ENCODE measurements at regions not wholly inside any gene's neighbourhood (a gene's known extent, or its start where the extent isn't known, plus 50 kb on each side); places are given as distances from the start of the nearest gene placed in this dataset.

DNA sequence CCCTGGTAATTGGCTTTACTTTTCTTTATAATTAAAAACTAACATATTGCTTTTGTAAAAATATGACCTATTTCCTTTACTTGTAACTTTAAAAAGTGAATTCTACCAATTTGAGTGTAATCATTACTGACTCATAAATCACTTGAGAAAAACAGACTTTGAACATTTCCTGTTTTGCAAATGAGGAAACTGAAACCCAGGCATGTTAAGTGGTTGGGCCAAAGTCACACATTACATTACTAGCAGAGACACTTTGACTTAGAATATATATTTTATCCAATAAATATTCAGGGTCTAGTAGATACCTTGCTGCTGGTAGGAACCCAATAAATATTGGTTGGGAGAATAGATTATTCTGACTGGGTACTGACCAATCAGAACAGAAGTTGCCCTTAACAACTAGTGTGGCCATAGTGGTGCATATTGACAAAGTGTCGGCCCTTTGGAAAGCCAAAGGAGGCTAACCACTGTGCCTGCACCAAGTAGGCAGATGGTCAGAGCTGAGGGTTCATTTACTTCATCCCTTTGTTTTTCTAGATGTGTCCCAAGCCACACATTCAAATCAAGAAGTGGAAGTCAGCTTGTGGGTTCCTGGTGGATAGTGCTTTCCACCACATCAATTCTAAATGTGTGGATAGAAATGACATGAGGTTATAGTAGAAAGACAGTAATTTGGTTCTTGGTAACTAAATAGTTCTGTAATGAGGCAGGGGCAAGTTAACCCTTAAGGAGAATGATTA lies 365.1 kb upstream of the RIOK2 start:
- no peaks in the 10 kb centered on the region for H3K9me3 ChIP-seq (ENCODE audit: control insufficient read depth in 1 of 2, insufficient read depth in 1 of 2, low read length in 2 of 2)
- H3K36me3 ChIP-seq (ENCODE audit: insufficient read depth, low read length), result no peaks in the 10 kb centered on the region
- H3K4me1 Mint-ChIP-seq (ENCODE audit: low read depth), result no peaks in the 10 kb centered on the region
- peaks cover 2% of the 10 kb centered on the region for H3K9me3 Mint-ChIP-seq
- no peaks in the 10 kb centered on the region for H3K27me3 Mint-ChIP-seq
- H3K4me3 ChIP-seq (ENCODE audit: low read length), result no peak overlapping the region
- no peak overlapping the region for H3K27ac ChIP-seq (ENCODE audit: low read depth in 1 of 2, low read length in 2 of 2)
- ATAC-seq (ENCODE audit: poor library complexity) (no peak), DNase-seq (peak in 3 of 14 experiments; percentile 9 to 25 (median 21))
- ChIA-PET CTCF (no interaction called here), POLR2A (no interaction called here)
- no peaks in the 10 kb centered on the region for H3K4me1 ChIP-seq (ENCODE audit: insufficient read depth, low read length)
- no peak overlapping the region for H3K27ac Mint-ChIP-seq
- no peaks in the 10 kb centered on the region for H3K27me3 ChIP-seq (ENCODE audit: control insufficient read depth in 1 of 2, insufficient read depth in 2 of 2, low read length in 2 of 2)
- no peak overlapping the region for H3K4me3 Mint-ChIP-seq
- TF ChIP-seq, protein P1, sequence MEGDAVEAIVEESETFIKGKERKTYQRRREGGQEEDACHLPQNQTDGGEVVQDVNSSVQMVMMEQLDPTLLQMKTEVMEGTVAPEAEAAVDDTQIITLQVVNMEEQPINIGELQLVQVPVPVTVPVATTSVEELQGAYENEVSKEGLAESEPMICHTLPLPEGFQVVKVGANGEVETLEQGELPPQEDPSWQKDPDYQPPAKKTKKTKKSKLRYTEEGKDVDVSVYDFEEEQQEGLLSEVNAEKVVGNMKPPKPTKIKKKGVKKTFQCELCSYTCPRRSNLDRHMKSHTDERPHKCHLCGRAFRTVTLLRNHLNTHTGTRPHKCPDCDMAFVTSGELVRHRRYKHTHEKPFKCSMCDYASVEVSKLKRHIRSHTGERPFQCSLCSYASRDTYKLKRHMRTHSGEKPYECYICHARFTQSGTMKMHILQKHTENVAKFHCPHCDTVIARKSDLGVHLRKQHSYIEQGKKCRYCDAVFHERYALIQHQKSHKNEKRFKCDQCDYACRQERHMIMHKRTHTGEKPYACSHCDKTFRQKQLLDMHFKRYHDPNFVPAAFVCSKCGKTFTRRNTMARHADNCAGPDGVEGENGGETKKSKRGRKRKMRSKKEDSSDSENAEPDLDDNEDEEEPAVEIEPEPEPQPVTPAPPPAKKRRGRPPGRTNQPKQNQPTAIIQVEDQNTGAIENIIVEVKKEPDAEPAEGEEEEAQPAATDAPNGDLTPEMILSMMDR (IDR thresholded peaks at IDR 0.05), result no peak
- intact Hi-C loops (cut with DNase I, micrococcal nuclease), result no loop called here
- no peaks in the 10 kb centered on the region for H3K36me3 Mint-ChIP-seq (ENCODE audit: low read depth)

DNA sequence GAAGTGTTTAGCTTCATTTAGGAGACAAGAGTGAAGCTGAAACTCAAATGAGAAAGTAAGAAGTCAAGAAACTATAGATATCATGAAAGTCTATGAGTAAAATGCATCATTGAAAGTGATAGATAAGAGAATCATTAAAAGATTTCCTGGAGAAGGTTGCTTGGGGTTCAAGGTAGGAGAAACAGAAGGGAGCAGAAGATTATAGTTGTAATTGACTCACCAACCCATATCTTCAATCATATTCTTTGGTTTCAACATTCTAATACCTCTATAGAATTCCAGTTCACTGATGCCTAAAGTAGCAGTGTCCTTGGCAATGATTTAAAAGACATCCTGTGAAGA lies 365.7 kb upstream of the RIOK2 start:
- H3K4me3 ChIP-seq (ENCODE audit: low read length), result no peak overlapping the region
- H3K4me1 Mint-ChIP-seq (ENCODE audit: low read depth), result no peaks in the 10 kb centered on the region
- CTCF ChIA-PET, result no interaction called here
- H3K9me3 ChIP-seq (ENCODE audit: control insufficient read depth in 1 of 2, insufficient read depth in 1 of 2, low read length in 2 of 2), result no peaks in the 10 kb centered on the region
- intact Hi-C loops (cut with DNase I, micrococcal nuclease), result no loop called here
- H3K27ac Mint-ChIP-seq, result no peak overlapping the region
- no peak overlapping the region for H3K27ac ChIP-seq (ENCODE audit: low read depth in 1 of 2, low read length in 2 of 2)
- no peak for DNase-seq
- ATAC-seq (ENCODE audit: poor library complexity), result no peak
- H3K36me3 ChIP-seq (ENCODE audit: insufficient read depth, low read length), result no peaks in the 10 kb centered on the region
- H3K4me1 ChIP-seq (ENCODE audit: insufficient read depth, low read length), result no peaks in the 10 kb centered on the region
- H3K4me3 Mint-ChIP-seq, result no peak overlapping the region
- H3K27me3 ChIP-seq (ENCODE audit: control insufficient read depth in 1 of 2, insufficient read depth in 2 of 2, low read length in 2 of 2), result no peaks in the 10 kb centered on the region
- POLR2A ChIA-PET, result no interaction called here
- H3K27me3 Mint-ChIP-seq, result no peaks in the 10 kb centered on the region
- H3K9me3 Mint-ChIP-seq, result peaks cover 2% of the 10 kb centered on the region
- TF ChIP-seq, protein P1 (IDR thresholded peaks at IDR 0.05), result no peak
- H3K36me3 Mint-ChIP-seq (ENCODE audit: low read depth), result no peaks in the 10 kb centered on the region

- ATAC-seq (ENCODE audit: poor library complexity) (no peak), DNase-seq (no peak)
- H3K9me3 Mint-ChIP-seq, result no peaks in the 10 kb centered on the region
- no peaks in the 10 kb centered on the region for H3K36me3 Mint-ChIP-seq (ENCODE audit: low read depth)
- H3K4me3 Mint-ChIP-seq, result no peak overlapping the region
- TF ChIP-seq, protein P1 (IDR thresholded peaks at IDR 0.05), result no peak
- Histone ChIP-seq H3K27me3 (ENCODE audit: control insufficient read depth in 1 of 2, insufficient read depth in 2 of 2, low read length in 2 of 2) (no peaks in the 10 kb centered on the region), H3K36me3 (ENCODE audit: insufficient read depth, low read length) (no peaks in the 10 kb centered on the region), H3K9me3 (ENCODE audit: control insufficient read depth in 1 of 2, insufficient read depth in 1 of 2, low read length in 2 of 2) (no peaks in the 10 kb centered on the region), H3K4me1 (ENCODE audit: insufficient read depth, low read length) (no peaks in the 10 kb centered on the region), H3K27ac (ENCODE audit: low read depth in 1 of 2, low read length in 2 of 2) (no peak overlapping the region), H3K4me3 (ENCODE audit: low read length) (no peak overlapping the region)
- H3K27ac Mint-ChIP-seq, result no peak overlapping the region
- CTCF ChIA-PET, result no interaction called here
- H3K27me3 Mint-ChIP-seq, result no peaks in the 10 kb centered on the region
- H3K4me1 Mint-ChIP-seq (ENCODE audit: low read depth), result no peaks in the 10 kb centered on the region
- intact Hi-C loops (cut with DNase I, micrococcal nuclease), result no loop called here
- POLR2A ChIA-PET, result interaction anchor here (1.6 kb wide), 1 partner anchor 8 kb away, joined by 3 read pairs; no protein-coding TSS in a partner anchor
Measured at GRCh38 chr5:97549496-97549895, 366.4 kb upstream of the RIOK2 start.
